ENCODE measurements at regions not wholly inside any gene's neighbourhood (a gene's known extent, or its start where the extent isn't known, plus 50 kb on each side); places are given as distances from the start of the nearest gene placed in this dataset.

GRCh38 chr1:218494449-218494852 lies 149.3 kb downstream of the TGFB2 start:
- 0% methylated on average over 2 of the region's 2 CpGs for whole genome bisulfite sequencing (ENCODE audit: insufficient coverage, low coverage, missing lambda C conversion rate)
- H3K9me3 ChIP-seq (replicated peaks; ENCODE audit: control insufficient read depth, insufficient read depth, low read depth, low read length): no peaks in the 10 kb centered on the region
- DNase-seq (ENCODE audit: extremely low read depth in 1 of 4, low spot score in 3 of 4): no peak
- H2AFZ ChIP-seq (ENCODE audit: low read depth, low read length): no peak overlapping the region
- H3K4me3 ChIP-seq: no peak overlapping the region
- no peak for TF ChIP-seq USF1 (CRISPR knock-in tag; IDR thresholded peaks at IDR 0.05)
- TF ChIP-seq ZKSCAN1 (IDR thresholded peaks at IDR 0.05; ENCODE audit: low read depth, low read length): no peak
- no peak for TF ChIP-seq POLR2AphosphoS5 (IDR thresholded peaks at IDR 0.05; ENCODE audit: control insufficient read depth, insufficient read depth, low read depth, low read length)
- FAIRE-seq: no peak
- H4K20me1 ChIP-seq (replicated peaks; ENCODE audit: control insufficient read depth, insufficient read depth, low read length): no peaks in the 10 kb centered on the region
- in situ Hi-C loops (cut with MboI) (no loop called here), intact Hi-C loops (cut with micrococcal nuclease) (no loop called here)
- no peak overlapping the region for H3K4me2 ChIP-seq (ENCODE audit: insufficient read depth, low read length)
- H3K9me1 ChIP-seq (ENCODE audit: control insufficient read depth, insufficient read depth, low read length): no peaks in the 10 kb centered on the region
- ATAC-seq: no peak
- no peaks in the 10 kb centered on the region for H3K36me3 ChIP-seq (ENCODE audit: control insufficient read depth, insufficient read depth, low read length)
- ChIA-PET POLR2A (no interaction called here), CTCF (ENCODE audit: low intra/inter-chr PET ratio) (no interaction called here)
- H3K9ac ChIP-seq (ENCODE audit: insufficient read depth in 1 of 2, low read depth in 2 of 2, low read length in 2 of 2): no peak overlapping the region
- no peaks in the 10 kb centered on the region for H3K4me1 ChIP-seq (replicated peaks in 1 of 2; ENCODE audit: control insufficient read depth in 2 of 2, insufficient read depth in 2 of 2, low read length in 2 of 2)
- no peak overlapping the region for H3K27ac ChIP-seq (ENCODE audit: extremely low read depth, low read depth, low read length)
- no peaks in the 10 kb centered on the region for H3K79me2 ChIP-seq (ENCODE audit: control insufficient read depth, insufficient read depth, low read length)
- no TSS peak for BruUV-seq (replicated peaks)
- H3K27me3 ChIP-seq (ENCODE audit: control insufficient read depth in 2 of 2, insufficient read depth in 2 of 2, low read length in 2 of 2): peaks cover 0 to 4% of the 10 kb centered on the region in 2 experiments; a peak in 1 of 5 replicates

- FAIRE-seq: no peak
- H3K4me1 ChIP-seq (replicated peaks in 1 of 2; ENCODE audit: control insufficient read depth in 2 of 2, insufficient read depth in 2 of 2, low read length in 2 of 2): no peaks in the 10 kb centered on the region
- DNase-seq (ENCODE audit: extremely low read depth in 1 of 4, low spot score in 3 of 4): no peak
- H3K79me2 ChIP-seq (ENCODE audit: control insufficient read depth, insufficient read depth, low read length): no peaks in the 10 kb centered on the region
- H3K27me3 ChIP-seq (ENCODE audit: control insufficient read depth in 2 of 2, insufficient read depth in 2 of 2, low read length in 2 of 2): peaks cover 0 to 4% of the 10 kb centered on the region in 2 experiments; a peak in 1 of 5 replicates
- BruUV-seq (replicated peaks): no TSS peak
- H3K36me3 ChIP-seq (ENCODE audit: control insufficient read depth, insufficient read depth, low read length): no peaks in the 10 kb centered on the region
- no peak overlapping the region for H3K27ac ChIP-seq (ENCODE audit: extremely low read depth, low read depth, low read length)
- intact Hi-C loops (cut with micrococcal nuclease): no loop called here
- in situ Hi-C loops (cut with MboI): no loop called here
- H2AFZ ChIP-seq (ENCODE audit: low read depth, low read length): no peak overlapping the region
- CTCF ChIA-PET (ENCODE audit: low intra/inter-chr PET ratio): no interaction called here
- H3K9me1 ChIP-seq (ENCODE audit: control insufficient read depth, insufficient read depth, low read length): no peaks in the 10 kb centered on the region
- H3K4me3 ChIP-seq: no peak overlapping the region
- H4K20me1 ChIP-seq (replicated peaks; ENCODE audit: control insufficient read depth, insufficient read depth, low read length): no peaks in the 10 kb centered on the region
- H3K9ac ChIP-seq (ENCODE audit: insufficient read depth in 1 of 2, low read depth in 2 of 2, low read length in 2 of 2): no peak overlapping the region
- H3K9me3 ChIP-seq (replicated peaks; ENCODE audit: control insufficient read depth, insufficient read depth, low read depth, low read length): no peaks in the 10 kb centered on the region
- no peak overlapping the region for H3K4me2 ChIP-seq (ENCODE audit: insufficient read depth, low read length)
- 0% methylated on average over 3 of the region's 3 CpGs for WGBS (ENCODE audit: insufficient coverage, low coverage, missing lambda C conversion rate)
- POLR2A ChIA-PET: no interaction called here
- no peak for ATAC-seq
- TF ChIP-seq ZNF609 (CRISPR knock-in tag; IDR thresholded peaks at IDR 0.05; ENCODE audit: borderline replicate concordance) (no peak), IRF2 (CRISPR knock-in tag; IDR thresholded peaks at IDR 0.05) (no peak), ZFP36 (IDR thresholded peaks at IDR 0.05; ENCODE audit: low read depth, low read length, partially characterized antibody) (no peak), HMGXB4 (CRISPR knock-in tag; IDR thresholded peaks at IDR 0.05) (no peak)
Measured at GRCh38 chr1:218495931-218496330, 150.8 kb downstream of the TGFB2 start.
